NCI-H446 (cell line): ENCODE measurements at regions not wholly inside any gene's neighbourhood (a gene's known extent, or its start where the extent isn't known, plus 50 kb on each side); places are given as distances from the start of the nearest gene placed in this dataset.

Experiments used
- DNase-seq, 2 experiments: peaks; one replicate each; lab custom pipeline; 2025; lab: John Stamatoyannopoulos, UW

DNA sequence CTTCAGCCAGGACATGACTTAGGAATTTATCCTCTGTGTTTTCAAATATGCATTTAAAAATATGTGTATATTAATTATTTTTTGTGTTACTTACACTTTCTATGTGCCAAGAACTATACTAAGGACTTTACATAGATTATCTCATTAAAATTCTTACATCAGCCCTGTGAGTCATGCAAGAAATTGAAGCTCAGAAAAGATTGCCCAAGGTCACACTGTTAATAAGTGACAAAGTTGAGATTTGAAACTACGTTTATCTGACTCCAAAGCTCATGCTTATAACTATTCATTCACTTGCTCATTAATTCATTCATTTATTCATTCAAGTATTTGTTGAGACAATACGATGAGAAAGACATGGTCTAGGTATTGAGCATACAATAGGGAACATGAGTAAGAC is 62.9 kb upstream of the CHRDL1 start:
- no peak for DNase-seq

DNA sequence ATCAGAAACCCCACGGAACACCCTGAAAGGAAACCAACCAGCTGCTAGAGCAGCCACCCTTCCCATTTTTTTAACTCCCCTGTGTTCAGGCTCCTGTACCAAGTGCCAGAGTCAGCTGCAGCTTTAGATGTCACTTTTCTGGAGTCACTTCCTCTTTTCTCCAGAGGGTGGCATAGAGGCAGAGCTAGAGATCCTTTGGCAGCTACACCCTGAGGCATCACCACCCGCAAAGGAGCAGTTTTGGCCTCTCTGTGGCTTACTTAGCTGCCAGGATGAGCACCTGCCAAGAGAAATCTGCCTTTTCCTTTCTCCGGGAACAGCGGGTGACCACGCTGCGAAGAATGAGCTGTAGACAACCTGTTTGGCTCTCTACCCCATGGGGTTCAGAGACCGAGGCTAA is 58.0 kb upstream of the CHRDL1 start:
- peak; percentile 6 to 30 for DNase-seq

GRCh38 chrX:110852180-110852579 is 56.6 kb upstream of the CHRDL1 start:
- DNase-seq: peak in 1 of 2 experiments; percentile 18

GRCh38 chrX:110851780-110852179 is 56.2 kb upstream of the CHRDL1 start:
- DNase-seq: no peak

DNA sequence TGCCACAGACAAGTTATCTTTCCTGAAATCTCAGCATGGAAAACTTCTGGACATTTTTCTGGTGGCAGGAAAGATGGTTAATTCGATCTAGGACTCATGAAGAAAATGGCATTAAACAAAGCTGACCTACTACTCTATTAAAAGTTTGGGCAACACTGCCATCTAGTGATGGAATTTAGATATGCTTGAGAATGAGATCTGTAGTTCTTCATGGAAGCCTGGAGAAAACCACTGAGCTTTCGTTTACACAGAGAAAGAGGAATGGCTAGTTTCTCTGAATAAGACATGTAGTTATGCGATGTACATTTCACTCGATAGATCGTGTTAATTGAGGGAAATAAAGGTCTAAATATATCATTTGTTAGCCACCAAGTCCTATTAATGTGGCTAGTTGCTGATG is 51.7 kb upstream of the CHRDL1 start:
- peak; percentile 5 to 62 for DNase-seq

GRCh38 chrX:110846071-110846470 is 50.5 kb upstream of the CHRDL1 start:
- DNase-seq: no peak
